ENCODE measurements at regions not wholly inside any gene's neighbourhood (a gene's known extent, or its start where the extent isn't known, plus 50 kb on each side); places are given as distances from the start of the nearest gene placed in this dataset.

DNA sequence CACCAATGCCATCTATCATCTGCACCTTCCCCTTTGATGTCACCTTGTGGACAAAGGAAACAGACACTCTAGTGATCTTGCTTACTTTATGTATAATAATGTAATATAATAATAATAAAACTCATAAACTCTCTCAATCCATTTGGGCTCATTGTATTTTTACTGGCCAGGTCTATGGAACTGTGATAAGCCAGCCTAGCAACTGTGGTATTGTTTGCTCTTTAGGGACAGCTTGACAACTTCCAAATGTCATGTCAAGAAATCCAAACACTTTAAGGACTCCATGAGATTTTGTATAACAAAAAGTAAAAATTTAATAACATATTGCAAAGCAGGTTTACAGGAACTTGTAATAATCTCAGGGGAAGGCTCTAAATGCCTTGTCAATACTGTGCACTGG, 1163.4 kb upstream of the TMPRSS15 start:
- TF ChIP-seq, protein P1, sequence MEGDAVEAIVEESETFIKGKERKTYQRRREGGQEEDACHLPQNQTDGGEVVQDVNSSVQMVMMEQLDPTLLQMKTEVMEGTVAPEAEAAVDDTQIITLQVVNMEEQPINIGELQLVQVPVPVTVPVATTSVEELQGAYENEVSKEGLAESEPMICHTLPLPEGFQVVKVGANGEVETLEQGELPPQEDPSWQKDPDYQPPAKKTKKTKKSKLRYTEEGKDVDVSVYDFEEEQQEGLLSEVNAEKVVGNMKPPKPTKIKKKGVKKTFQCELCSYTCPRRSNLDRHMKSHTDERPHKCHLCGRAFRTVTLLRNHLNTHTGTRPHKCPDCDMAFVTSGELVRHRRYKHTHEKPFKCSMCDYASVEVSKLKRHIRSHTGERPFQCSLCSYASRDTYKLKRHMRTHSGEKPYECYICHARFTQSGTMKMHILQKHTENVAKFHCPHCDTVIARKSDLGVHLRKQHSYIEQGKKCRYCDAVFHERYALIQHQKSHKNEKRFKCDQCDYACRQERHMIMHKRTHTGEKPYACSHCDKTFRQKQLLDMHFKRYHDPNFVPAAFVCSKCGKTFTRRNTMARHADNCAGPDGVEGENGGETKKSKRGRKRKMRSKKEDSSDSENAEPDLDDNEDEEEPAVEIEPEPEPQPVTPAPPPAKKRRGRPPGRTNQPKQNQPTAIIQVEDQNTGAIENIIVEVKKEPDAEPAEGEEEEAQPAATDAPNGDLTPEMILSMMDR (IDR thresholded peaks at IDR 0.05): no peak
- no peaks in the 10 kb centered on the region for H3K27me3 Mint-ChIP-seq (ENCODE audit: insufficient read depth)
- peaks cover 39% of the 10 kb centered on the region for H3K9me3 Mint-ChIP-seq
- no peak overlapping the region for H3K4me3 Mint-ChIP-seq
- H3K4me1 Mint-ChIP-seq (ENCODE audit: low read depth): no peaks in the 10 kb centered on the region
- no peak for DNase-seq
- H3K36me3 Mint-ChIP-seq (ENCODE audit: low read depth): no peaks in the 10 kb centered on the region
- no peak overlapping the region for H3K27ac Mint-ChIP-seq

DNA sequence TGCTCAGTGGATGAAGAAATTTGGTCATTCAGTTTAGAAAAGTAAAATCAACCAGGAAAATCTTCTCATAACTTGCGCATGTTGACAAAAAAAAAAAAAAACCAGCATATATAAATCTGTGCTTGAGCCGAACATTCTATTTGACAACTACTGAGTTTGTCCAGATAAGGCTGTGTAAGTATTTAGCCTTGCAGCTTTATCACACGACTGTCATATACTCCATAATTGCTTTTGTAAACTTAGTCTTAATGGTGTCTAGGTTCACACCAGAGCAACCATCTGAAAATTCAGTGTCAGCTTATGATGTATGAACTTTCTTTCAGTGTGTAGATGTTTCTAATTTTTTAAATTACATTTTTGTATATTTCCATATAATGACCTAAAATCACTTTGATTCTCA, 1173.8 kb upstream of the TMPRSS15 start:
- Mint-ChIP-seq H3K27me3 (ENCODE audit: insufficient read depth) (no peaks in the 10 kb centered on the region), H3K9me3 (peaks cover 24% of the 10 kb centered on the region), H3K4me3 (no peak overlapping the region), H3K36me3 (ENCODE audit: low read depth) (no peaks in the 10 kb centered on the region), H3K4me1 (ENCODE audit: low read depth) (no peaks in the 10 kb centered on the region), H3K27ac (no peak overlapping the region)
- TF ChIP-seq, protein P1 (IDR thresholded peaks at IDR 0.05): no peak
- DNase-seq: no peak

DNA sequence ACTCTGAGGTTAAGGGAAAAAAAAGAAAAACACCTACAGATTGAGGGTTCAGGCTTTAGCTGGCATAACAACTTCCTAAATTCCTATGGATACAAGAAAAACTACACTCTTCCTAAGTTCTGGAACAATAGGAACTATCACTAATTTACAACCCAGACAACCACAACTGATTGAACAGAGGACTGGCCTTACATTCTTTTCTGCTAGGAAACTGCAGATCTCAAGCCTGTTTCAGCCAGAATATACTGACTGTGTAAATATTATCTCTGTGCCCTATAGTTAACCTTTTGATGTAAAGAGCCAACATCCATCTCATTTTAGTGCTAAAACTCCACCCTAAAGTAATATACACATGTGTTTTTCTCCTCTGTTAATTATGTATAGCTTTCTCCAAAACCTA, 1186.5 kb upstream of the TMPRSS15 start:
- Mint-ChIP-seq H3K27ac (no peak overlapping the region), H3K36me3 (ENCODE audit: low read depth) (no peaks in the 10 kb centered on the region), H3K4me3 (no peak overlapping the region), H3K4me1 (ENCODE audit: low read depth) (no peaks in the 10 kb centered on the region), H3K9me3 (peaks cover 41% of the 10 kb centered on the region), H3K27me3 (ENCODE audit: insufficient read depth) (no peaks in the 10 kb centered on the region)
- TF ChIP-seq, protein P1 (IDR thresholded peaks at IDR 0.05): no peak
- no peak for DNase-seq

DNA sequence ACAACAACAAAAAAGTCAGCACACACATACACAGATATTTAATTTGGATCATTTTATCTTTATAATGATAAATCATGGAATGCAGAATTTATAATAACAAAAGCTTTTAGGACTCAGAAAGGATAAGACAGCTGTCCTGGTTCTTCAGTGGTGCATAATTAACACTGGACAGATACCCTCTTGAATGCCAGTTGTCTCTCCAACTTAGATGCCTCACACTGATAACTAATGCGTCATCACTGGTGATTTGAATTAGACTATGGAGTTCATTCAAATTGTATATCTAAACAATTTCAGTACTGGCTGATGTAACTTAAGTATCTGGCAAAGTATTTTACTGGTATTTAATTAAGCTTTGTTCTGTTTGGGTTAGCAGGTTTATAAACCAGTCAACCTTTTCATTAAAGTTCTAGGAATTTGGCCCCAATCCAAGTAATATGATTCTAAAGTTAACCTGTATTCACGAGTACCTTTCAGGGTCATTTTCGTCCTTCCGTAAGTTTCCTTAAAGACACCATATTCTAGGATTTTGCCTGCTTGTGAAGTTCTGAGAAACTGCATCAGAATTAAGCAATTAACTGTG, 1199.5 kb upstream of the TMPRSS15 start:
- DNase-seq: no peak
- Mint-ChIP-seq H3K9me3 (peaks cover 26% of the 10 kb centered on the region), H3K4me1 (ENCODE audit: low read depth) (no peaks in the 10 kb centered on the region), H3K27ac (no peak overlapping the region), H3K27me3 (ENCODE audit: insufficient read depth) (no peaks in the 10 kb centered on the region), H3K4me3 (no peak overlapping the region), H3K36me3 (ENCODE audit: low read depth) (no peaks in the 10 kb centered on the region)
- TF ChIP-seq, protein P1 (IDR thresholded peaks at IDR 0.05): no peak

DNA sequence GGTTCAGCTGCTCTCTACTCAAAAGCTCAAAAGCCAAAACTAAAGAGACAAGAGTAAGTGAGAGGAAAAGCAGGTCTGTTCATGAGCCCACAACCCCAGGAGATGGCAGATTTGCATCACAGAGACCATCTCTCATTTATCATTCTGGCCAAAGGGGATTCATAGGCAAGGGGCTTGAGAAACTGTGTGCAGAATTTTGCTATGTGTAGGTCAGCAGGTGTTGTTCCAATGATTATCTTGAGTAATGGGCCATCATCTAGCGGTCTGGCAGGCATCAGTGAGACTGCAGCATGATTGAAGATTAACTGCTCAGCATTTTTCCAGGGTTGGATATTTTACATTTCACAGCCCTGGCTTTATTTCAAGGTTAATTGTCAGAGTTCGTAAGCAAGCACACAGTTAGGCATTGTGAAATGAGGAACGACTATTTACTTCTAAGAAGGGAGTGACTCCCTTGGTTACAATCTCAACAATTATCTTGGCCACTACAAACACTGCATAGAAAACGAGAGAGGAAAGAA, 1204.6 kb upstream of the TMPRSS15 start:
- no peak for DNase-seq
- Mint-ChIP-seq H3K36me3 (ENCODE audit: low read depth) (no peaks in the 10 kb centered on the region), H3K27me3 (ENCODE audit: insufficient read depth) (no peaks in the 10 kb centered on the region), H3K9me3 (peaks cover 32% of the 10 kb centered on the region), H3K27ac (no peak overlapping the region), H3K4me1 (ENCODE audit: low read depth) (no peaks in the 10 kb centered on the region), H3K4me3 (no peak overlapping the region)
- TF ChIP-seq, protein P1 (IDR thresholded peaks at IDR 0.05): no peak

All from HFFc6 (cell line).